K562 (cell line): ENCODE measurements at regions not wholly inside any gene's neighbourhood (a gene's known extent, or its start where the extent isn't known, plus 50 kb on each side); places are given as distances from the start of the nearest gene placed in this dataset.

Experiments used
- ATAC-seq: fragments of 200-7000 bp; cut with Tn5 transposase; 3 replicates; pipeline ENCODE4 v1.9.1; 2020; ENCODE audit warnings: moderate library complexity
- BruUV-seq: library from RNA; stranded (reverse); fragments of 400-500 nt; replicated peaks from 2 replicates; lab custom pipeline; 2021; lab: Mats Ljungman, UMichigan
- CTCF ChIA-PET: fragments of 300-600 bp; formaldehyde crosslinking; extraction: SDS; loops from one replicate; lab custom pipeline; 2021; ENCODE audit warnings: low intra/inter-chr PET ratio; lab: Yijun Ruan, JAX
- POLR2A ChIA-PET: fragments of 300-600, 350-650 bp; sonication (Branson Sonifier 250); formaldehyde crosslinking; extraction: SDS; loops from one replicate; lab custom pipeline; 2021; ENCODE audit warnings: antibody characterized with exemption, inconsistent platforms; lab: Yijun Ruan, JAX
- DNase-seq, 4 experiments: peaks; one replicate each; pipeline versions ENCODE4 v3.0.0 to v3.0.0-alpha.2; 2011 to 2018; ENCODE audit warnings: low spot score in 3 of 4, mixed read lengths in 3 of 4; ENCODE audit errors: extremely low read depth in 1 of 4
- FAIRE-seq: peaks from 2 replicates; lab custom pipeline; 2011; peaks lifted over from hg19 to GRCh38; lab: Jason Lieb, UNC
- H2AFZ ChIP-seq: 2 replicates; pipeline ENCODE4 v1.6.0; 2011; ENCODE audit warnings: low read depth, low read length, control low read depth, inconsistent platforms
- H3K27ac ChIP-seq: fragments of 200-600 bp; 3 replicates; pipeline ENCODE4 v1.8.0; 2011; ENCODE audit warnings: low read depth, mild to moderate bottlenecking, control low read depth, inconsistent platforms, low read length, moderate library complexity, mixed read lengths; ENCODE audit errors: extremely low read depth
- H3K27me3 ChIP-seq, 2 experiments: fragments of 300-600 bp in 1 of 2; 2 replicates in 1 of 2; 3 replicates in 1 of 2; pipeline versions ENCODE4 v1.6.0 to v1.8.0; 2011; ENCODE audit warnings: inconsistent platforms in 2 of 2, low read length in 2 of 2, mild to moderate bottlenecking in 1 of 2, mixed read lengths in 1 of 2, moderate library complexity in 1 of 2; ENCODE audit not compliant: control insufficient read depth in 2 of 2, insufficient read depth in 2 of 2
- H3K36me3 ChIP-seq: fragments of 300-600 bp; 3 replicates; pipeline ENCODE4 v1.8.0; 2011; ENCODE audit warnings: mild to moderate bottlenecking, low read length, inconsistent platforms; ENCODE audit not compliant: control insufficient read depth, insufficient read depth
- H3K4me1 ChIP-seq, 2 experiments: fragments of 200-600 bp in 1 of 2; replicated peaks in 1 of 2; 2 replicates in 1 of 2; 3 replicates in 1 of 2; pipeline versions ENCODE4 v1.5.1 to v1.8.0; 2011; ENCODE audit warnings: inconsistent platforms in 2 of 2, low read length in 2 of 2, mild to moderate bottlenecking in 1 of 2, mixed read lengths in 1 of 2, moderate library complexity in 1 of 2; ENCODE audit not compliant: control insufficient read depth in 2 of 2, insufficient read depth in 2 of 2
- H3K4me2 ChIP-seq: 2 replicates; pipeline ENCODE4 v1.6.1; 2011; ENCODE audit warnings: low read length, control low read depth, inconsistent platforms, mixed read lengths; ENCODE audit not compliant: insufficient read depth
- H3K4me3 ChIP-seq: fragments of 200-600 bp; sonication (generic), shearing (Covaris generic); 2 replicates; pipeline ENCODE4 v1.5.1; 2016; ENCODE audit warnings: control low read depth, inconsistent platforms
- H3K79me2 ChIP-seq: fragments of 200-600 bp; 3 replicates; pipeline ENCODE4 v1.8.0; 2011; ENCODE audit warnings: low read length, inconsistent platforms; ENCODE audit not compliant: control insufficient read depth, insufficient read depth
- H3K9ac ChIP-seq, 2 experiments: 2 replicates each; pipeline versions ENCODE4 v1.6.0 to v1.6.1; 2011; ENCODE audit warnings: low read depth in 2 of 2, low read length in 2 of 2, control low read depth in 1 of 2, inconsistent platforms in 1 of 2, mild to moderate bottlenecking in 1 of 2, mixed read lengths in 1 of 2; ENCODE audit not compliant: insufficient read depth in 1 of 2
- H3K9me1 ChIP-seq: one replicate; pipeline ENCODE4 v1.6.0; 2011; ENCODE audit warnings: inconsistent platforms, mild to moderate bottlenecking, low read length, moderate library complexity; ENCODE audit not compliant: control insufficient read depth, insufficient read depth
- H3K9me3 ChIP-seq: replicated peaks from 2 replicates; pipeline ENCODE4 v1.5.1; 2011; ENCODE audit warnings: low read depth, low read length, inconsistent platforms; ENCODE audit not compliant: control insufficient read depth, insufficient read depth
- H4K20me1 ChIP-seq: replicated peaks from 2 replicates; pipeline ENCODE4 v1.6.1; 2011; ENCODE audit warnings: low read length, inconsistent platforms, mixed read lengths; ENCODE audit not compliant: control insufficient read depth, insufficient read depth
- CBFA2T2 ChIP-seq: fragments of 450-650 bp; conservative IDR thresholded peaks from 2 replicates; pipeline ENCODE4 v1.6.1; 2017; ENCODE audit warnings: mild to moderate bottlenecking
- CSDE1 ChIP-seq, 2 experiments: fragments of 450-650 bp; IDR thresholded peaks; 2 replicates each; pipeline ENCODE4 v1.6.1; 2016; ENCODE audit warnings: mild to moderate bottlenecking in 1 of 2
- FOXJ3 ChIP-seq: sonication (generic); formaldehyde crosslinking; IDR thresholded peaks from 2 replicates; pipeline ENCODE4 v1.4.0; 2020; ENCODE audit warnings: mild to moderate bottlenecking, missing genetic modification reagents
- MTF1 ChIP-seq: fragments of 250-450 bp; sonication (Bioruptor Pico); IDR thresholded peaks from 2 replicates; pipeline ENCODE4 v1.9.0; 2021; ENCODE audit warnings: moderate library complexity, mild to moderate bottlenecking, inconsistent platforms, borderline replicate concordance
- MXD1 ChIP-seq: fragments of 250-450 bp; sonication (Bioruptor Pico); IDR thresholded peaks from 2 replicates; pipeline ENCODE4 v1.8.0; 2021; ENCODE audit warnings: borderline replicate concordance, mild to moderate bottlenecking, moderate library complexity; ENCODE audit not compliant: poor library complexity, severe bottlenecking
- NFATC3 ChIP-seq: fragments of 450-650 bp; IDR thresholded peaks from 2 replicates; pipeline ENCODE4 v1.6.1; 2017; ENCODE audit warnings: mild to moderate bottlenecking
- PHF8 ChIP-seq: fragments of 200-600 bp; sonication (generic); IDR thresholded peaks from 2 replicates; pipeline ENCODE4 v1.6.1; 2012; ENCODE audit warnings: mixed run types, mild to moderate bottlenecking, inconsistent platforms, low read length, moderate library complexity, borderline replicate concordance
- PTTG1 ChIP-seq: fragments of 450-650 bp; IDR thresholded peaks from 2 replicates; pipeline ENCODE4 v1.6.1; 2016; ENCODE audit warnings: low read depth, mild to moderate bottlenecking, missing genetic modification characterization, missing compliant biosample characterization
- RBM15 ChIP-seq: fragments of 200-400 bp; formaldehyde crosslinking; IDR thresholded peaks from 2 replicates; pipeline ENCODE4 v1.6.1; 2018; ENCODE audit warnings: mild to moderate bottlenecking, low read length, moderate library complexity; ENCODE audit not compliant: insufficient read depth
- SAFB2 ChIP-seq: fragments of 200-400 bp; formaldehyde crosslinking; IDR thresholded peaks from 2 replicates; pipeline ENCODE4 v1.6.1; 2018; ENCODE audit warnings: borderline replicate concordance, low read length, low read depth, moderate library complexity; ENCODE audit not compliant: severe bottlenecking
- SETDB1 ChIP-seq: IDR thresholded peaks from one replicate; pipeline ENCODE4 v1.6.1; 2012; ENCODE audit warnings: low read length, control low read depth, inconsistent platforms
- ZNF830 ChIP-seq: fragments of 250-450 bp; sonication (Bioruptor Pico); IDR thresholded peaks from 2 replicates; pipeline ENCODE4 v1.5.0; 2021; ENCODE audit warnings: mild to moderate bottlenecking
- WGBS: fragments of 100-300 bp; shearing (Covaris generic); methylation state at CpG from one replicate; pipeline ENCODE4 v1.1.6; 2016; ENCODE audit warnings: low coverage, mixed read lengths; ENCODE audit not compliant: insufficient coverage; ENCODE audit errors: missing lambda C conversion rate; 5-methylcytosine and 5-hydroxymethylcytosine counted together
- in situ Hi-C: fragments of 300-500 bp; cut with MboI; formaldehyde crosslinking; loops from 4 replicates; pipeline ENCODE4 v1.15.0; 2018; ENCODE audit warnings: inconsistent platforms, mixed read lengths
- intact Hi-C: fragments of 100-400 bp; cut with micrococcal nuclease; formaldehyde crosslinking; loops from 2 replicates; pipeline ENCODE4 v1.14.2; 2022
- TF ChIP-seq, protein P1 (sequence below): fragments of 450-650 bp; IDR thresholded peaks from 2 replicates; pipeline ENCODE4 v1.6.1; 2017; ENCODE audit warnings: mild to moderate bottlenecking, moderate library complexity

GRCh38 chr4:96131186-96131585 lies 291.3 kb downstream of the PDHA2 start (continued):
- TF ChIP-seq RBM15 (no peak), SAFB2 (no peak)

DNA sequence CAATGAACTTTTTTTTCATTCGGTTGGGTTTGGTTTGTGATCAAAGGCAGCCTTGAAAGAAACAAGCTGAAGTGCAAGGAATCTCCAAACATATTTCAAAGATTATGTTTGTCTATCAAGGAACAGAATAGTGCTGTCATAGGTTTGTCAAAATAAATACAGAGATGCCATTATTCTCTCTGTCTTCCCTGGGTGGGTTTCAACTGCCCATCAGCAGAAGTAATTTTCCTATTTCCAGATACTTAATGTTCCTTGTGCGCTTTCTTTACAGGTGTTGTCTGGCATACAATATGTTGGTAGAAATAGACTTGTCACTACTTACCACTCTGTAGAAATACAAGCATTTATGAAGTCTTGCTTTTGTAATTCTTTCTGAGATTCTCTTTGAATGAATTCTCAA lies 294.9 kb downstream of the PDHA2 start:
- Histone ChIP-seq H4K20me1 (no peaks in the 10 kb centered on the region), H3K4me2 (no peak overlapping the region), H3K4me3 (no peak overlapping the region), H3K36me3 (no peaks in the 10 kb centered on the region), H3K79me2 (no peaks in the 10 kb centered on the region), H3K9me1 (no peaks in the 10 kb centered on the region)
- in situ Hi-C loops = no loop called here
- TF ChIP-seq MTF1 (no peak), NFATC3 (no peak), SETDB1 (no peak), PTTG1 (tag) (no peak), FOXJ3 (CRISPR knock-in tag) (no peak), CSDE1 (IDR thresholded peaks at IDR 0.05) (no peak), CBFA2T2 (no peak), ZNF830 (CRISPR knock-in tag) (no peak), PHF8 (no peak), MXD1 (CRISPR knock-in tag) (no peak)
- TF ChIP-seq, protein P1, sequence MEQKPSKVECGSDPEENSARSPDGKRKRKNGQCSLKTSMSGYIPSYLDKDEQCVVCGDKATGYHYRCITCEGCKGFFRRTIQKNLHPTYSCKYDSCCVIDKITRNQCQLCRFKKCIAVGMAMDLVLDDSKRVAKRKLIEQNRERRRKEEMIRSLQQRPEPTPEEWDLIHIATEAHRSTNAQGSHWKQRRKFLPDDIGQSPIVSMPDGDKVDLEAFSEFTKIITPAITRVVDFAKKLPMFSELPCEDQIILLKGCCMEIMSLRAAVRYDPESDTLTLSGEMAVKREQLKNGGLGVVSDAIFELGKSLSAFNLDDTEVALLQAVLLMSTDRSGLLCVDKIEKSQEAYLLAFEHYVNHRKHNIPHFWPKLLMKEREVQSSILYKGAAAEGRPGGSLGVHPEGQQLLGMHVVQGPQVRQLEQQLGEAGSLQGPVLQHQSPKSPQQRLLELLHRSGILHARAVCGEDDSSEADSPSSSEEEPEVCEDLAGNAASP = no peak
- TF ChIP-seq, all 486 proteins: peak for 0
- no peak overlapping the region for H2AFZ ChIP-seq
- H3K4me1 ChIP-seq = no peaks in the 10 kb centered on the region
- H3K9me3 ChIP-seq = no peaks in the 10 kb centered on the region
- ATAC-seq (no peak), FAIRE-seq (no peak), DNase-seq (no peak)
- ChIA-PET POLR2A (no interaction called here), CTCF (no interaction called here)
- H3K27ac ChIP-seq = no peak overlapping the region
- intact Hi-C loops = no loop called here
- H3K9ac ChIP-seq = no peak overlapping the region
- WGBS = 6% methylated on average over 2 of the region's 2 CpGs
- H3K27me3 ChIP-seq = no peaks in the 10 kb centered on the region
- BruUV-seq = no TSS peak
